ENCODE measurements at regions not wholly inside any gene's neighbourhood (a gene's known extent, or its start where the extent isn't known, plus 50 kb on each side); places are given as distances from the start of the nearest gene placed in this dataset.

- no peak for TF ChIP-seq CTCF (IDR thresholded peaks at IDR 0.05; ENCODE audit: low read depth, low read length, poor library complexity, severe bottlenecking)
- TF ChIP-seq EZH2phosphoT487 (IDR thresholded peaks at IDR 0.05; ENCODE audit: borderline replicate concordance, low read length) = no peak
Measured at GRCh38 chr14:53780051-53780555, 176.5 kb downstream of the BMP4 start.

Data from DOHH2 (cell line).